Fibroblast of skin of right quadriceps (primary cell): ENCODE measurements at regions not wholly inside any gene's neighbourhood (a gene's known extent, or its start where the extent isn't known, plus 50 kb on each side); places are given as distances from the start of the nearest gene placed in this dataset.

Experiments
- DNase-seq: peaks from one replicate; pipeline ENCODE4 v3.0.0-alpha.2; 2013

GRCh38 chr12:131346555-131347344, 364.1 kb upstream of the SFSWAP start:
- DNase-seq: no peak

- DNase-seq: no peak
Observed at GRCh38 chr12:131347345-131347714, 363.6 kb upstream of the SFSWAP start.

- no peak for DNase-seq
Observed at GRCh38 chr12:131347732-131348131, 363.2 kb upstream of the SFSWAP start.

- no peak for DNase-seq
Observed at GRCh38 chr12:131348231-131348630, 362.7 kb upstream of the SFSWAP start.

GRCh38 chr12:131348646-131349045, 362.2 kb upstream of the SFSWAP start:
- DNase-seq: no peak

GRCh38 chr12:131349397-131350127, 361.3 kb upstream of the SFSWAP start:
- DNase-seq: no peak

GRCh38 chr12:131350943-131351318, 360.0 kb upstream of the SFSWAP start:
- no peak for DNase-seq

- no peak for DNase-seq
Observed at GRCh38 chr12:131351319-131352028, 359.4 kb upstream of the SFSWAP start.

GRCh38 chr12:131352296-131352900, 358.5 kb upstream of the SFSWAP start:
- DNase-seq: no peak

GRCh38 chr12:131353376-131353775, 357.5 kb upstream of the SFSWAP start:
- no peak for DNase-seq

GRCh38 chr12:131353826-131354225, 357.1 kb upstream of the SFSWAP start:
- no peak for DNase-seq

GRCh38 chr12:131355361-131356245, 355.3 kb upstream of the SFSWAP start:
- no peak for DNase-seq

GRCh38 chr12:131356485-131357184, 354.3 kb upstream of the SFSWAP start:
- DNase-seq: no peak

GRCh38 chr12:131357185-131357747, 353.6 kb upstream of the SFSWAP start:
- no peak for DNase-seq

- no peak for DNase-seq
Observed at GRCh38 chr12:131357920-131358319, 353.0 kb upstream of the SFSWAP start.

- DNase-seq: no peak
Observed at GRCh38 chr12:131362291-131363211, 348.3 kb upstream of the SFSWAP start.

- DNase-seq: no peak
Observed at GRCh38 chr12:131363393-131363792, 347.5 kb upstream of the SFSWAP start.

GRCh38 chr12:131363841-131364495, 346.9 kb upstream of the SFSWAP start:
- no peak for DNase-seq
